ENCODE measurements at regions not wholly inside any gene's neighbourhood (a gene's known extent, or its start where the extent isn't known, plus 50 kb on each side); places are given as distances from the start of the nearest gene placed in this dataset.

DNA sequence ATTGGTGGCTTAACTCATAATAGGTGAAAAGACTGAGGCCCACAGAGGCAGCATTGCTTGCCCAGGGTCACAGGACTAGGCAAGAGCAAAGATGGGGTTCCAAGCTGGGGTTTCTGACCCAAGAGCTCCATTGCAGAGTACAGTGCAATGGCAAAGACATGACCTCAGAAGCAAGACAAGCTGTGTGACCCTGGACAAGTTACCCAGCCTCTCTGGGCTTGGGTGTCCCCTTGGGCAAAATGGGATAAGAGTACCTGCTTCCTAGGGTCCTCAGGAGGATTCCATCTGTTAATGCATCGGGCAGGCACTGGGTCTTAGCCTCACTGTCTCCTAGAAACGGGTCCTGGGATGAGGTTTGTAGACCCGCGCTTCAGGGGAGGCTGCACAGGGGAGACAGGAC lies 111.6 kb upstream of the NCOR2 start:
- TF ChIP-seq, protein P1, sequence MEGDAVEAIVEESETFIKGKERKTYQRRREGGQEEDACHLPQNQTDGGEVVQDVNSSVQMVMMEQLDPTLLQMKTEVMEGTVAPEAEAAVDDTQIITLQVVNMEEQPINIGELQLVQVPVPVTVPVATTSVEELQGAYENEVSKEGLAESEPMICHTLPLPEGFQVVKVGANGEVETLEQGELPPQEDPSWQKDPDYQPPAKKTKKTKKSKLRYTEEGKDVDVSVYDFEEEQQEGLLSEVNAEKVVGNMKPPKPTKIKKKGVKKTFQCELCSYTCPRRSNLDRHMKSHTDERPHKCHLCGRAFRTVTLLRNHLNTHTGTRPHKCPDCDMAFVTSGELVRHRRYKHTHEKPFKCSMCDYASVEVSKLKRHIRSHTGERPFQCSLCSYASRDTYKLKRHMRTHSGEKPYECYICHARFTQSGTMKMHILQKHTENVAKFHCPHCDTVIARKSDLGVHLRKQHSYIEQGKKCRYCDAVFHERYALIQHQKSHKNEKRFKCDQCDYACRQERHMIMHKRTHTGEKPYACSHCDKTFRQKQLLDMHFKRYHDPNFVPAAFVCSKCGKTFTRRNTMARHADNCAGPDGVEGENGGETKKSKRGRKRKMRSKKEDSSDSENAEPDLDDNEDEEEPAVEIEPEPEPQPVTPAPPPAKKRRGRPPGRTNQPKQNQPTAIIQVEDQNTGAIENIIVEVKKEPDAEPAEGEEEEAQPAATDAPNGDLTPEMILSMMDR (IDR thresholded peaks at IDR 0.05; ENCODE audit: low read depth, low read length): no peak
- DNase-seq (ENCODE audit: low read depth in 2 of 2): no peak
- no peak overlapping the region for H3K4me3 ChIP-seq (replicated peaks in 1 of 2; ENCODE audit: low read depth in 2 of 2, low read length in 2 of 2)

DNA sequence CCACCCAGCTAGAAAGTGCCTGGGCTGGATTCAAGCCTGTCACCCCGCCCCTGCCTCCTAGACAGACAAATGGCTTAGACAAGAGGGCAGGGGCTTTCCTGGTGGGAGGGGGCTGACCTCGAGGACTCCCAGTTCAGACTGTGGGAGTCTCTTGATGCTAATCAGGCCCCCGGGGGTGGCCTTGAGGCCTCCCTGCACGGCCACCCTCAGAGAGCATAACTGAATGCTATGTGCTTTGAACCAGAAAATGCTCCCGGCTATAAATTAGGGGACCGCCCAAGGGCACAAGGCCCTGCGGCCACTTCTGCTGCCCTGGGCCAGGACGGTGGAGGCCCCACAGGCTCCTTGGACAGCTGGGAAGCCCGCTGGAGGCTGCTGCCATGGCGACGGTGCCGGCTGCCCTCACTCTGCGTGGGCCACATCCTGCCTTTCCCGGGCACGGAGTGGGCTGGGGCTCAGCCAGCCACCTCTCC lies 111.0 kb upstream of the NCOR2 start:
- TF ChIP-seq, protein P1 (IDR thresholded peaks at IDR 0.05; ENCODE audit: low read depth, low read length): no peak
- DNase-seq (ENCODE audit: low read depth in 2 of 2): no peak
- H3K4me3 ChIP-seq (replicated peaks in 1 of 2; ENCODE audit: low read depth in 2 of 2, low read length in 2 of 2): no peak overlapping the region

DNA sequence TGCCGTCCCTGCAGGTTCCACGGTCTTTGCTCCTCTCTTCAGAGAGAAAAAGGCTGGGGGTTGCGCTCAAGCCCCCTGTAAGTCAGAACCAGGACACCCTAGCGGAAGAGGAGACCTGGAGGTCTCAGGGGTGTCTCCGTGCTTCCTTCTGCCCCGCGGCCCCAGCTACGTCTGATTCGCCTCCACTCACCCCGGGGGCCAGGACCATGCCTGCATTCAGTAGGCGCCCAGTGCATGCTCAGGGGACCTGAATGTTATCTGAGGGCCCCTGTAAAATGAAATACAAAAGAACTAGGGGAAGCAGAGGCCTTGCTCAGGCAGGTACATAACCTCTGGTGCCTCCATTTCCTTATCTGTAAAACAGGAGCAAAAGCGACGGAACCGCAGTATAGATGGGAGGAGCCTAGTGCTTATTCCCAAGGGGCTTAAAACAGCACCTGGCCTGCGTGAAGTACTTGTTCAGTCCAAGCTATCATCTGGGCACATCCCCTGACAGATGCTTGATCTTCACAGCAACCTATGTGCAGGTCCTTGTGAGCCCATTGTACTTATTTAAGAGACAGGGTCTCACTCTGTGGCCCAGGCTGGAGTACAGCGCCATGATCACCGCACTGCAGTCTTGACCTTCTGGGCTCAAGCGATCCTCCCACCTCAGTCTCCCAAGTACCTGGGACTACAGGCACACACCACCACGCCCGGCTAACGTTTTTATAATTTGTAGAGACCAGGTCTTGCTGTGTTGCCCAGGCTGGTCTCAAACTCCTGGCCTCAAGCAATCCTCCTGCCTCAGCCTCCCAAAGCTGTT lies 110.3 kb upstream of the NCOR2 start:
- no peak for DNase-seq (ENCODE audit: low read depth in 2 of 2)
- no peak overlapping the region for H3K4me3 ChIP-seq (replicated peaks in 1 of 2; ENCODE audit: low read depth in 2 of 2, low read length in 2 of 2)
- TF ChIP-seq, protein P1 (IDR thresholded peaks at IDR 0.05; ENCODE audit: low read depth, low read length): no peak

DNA sequence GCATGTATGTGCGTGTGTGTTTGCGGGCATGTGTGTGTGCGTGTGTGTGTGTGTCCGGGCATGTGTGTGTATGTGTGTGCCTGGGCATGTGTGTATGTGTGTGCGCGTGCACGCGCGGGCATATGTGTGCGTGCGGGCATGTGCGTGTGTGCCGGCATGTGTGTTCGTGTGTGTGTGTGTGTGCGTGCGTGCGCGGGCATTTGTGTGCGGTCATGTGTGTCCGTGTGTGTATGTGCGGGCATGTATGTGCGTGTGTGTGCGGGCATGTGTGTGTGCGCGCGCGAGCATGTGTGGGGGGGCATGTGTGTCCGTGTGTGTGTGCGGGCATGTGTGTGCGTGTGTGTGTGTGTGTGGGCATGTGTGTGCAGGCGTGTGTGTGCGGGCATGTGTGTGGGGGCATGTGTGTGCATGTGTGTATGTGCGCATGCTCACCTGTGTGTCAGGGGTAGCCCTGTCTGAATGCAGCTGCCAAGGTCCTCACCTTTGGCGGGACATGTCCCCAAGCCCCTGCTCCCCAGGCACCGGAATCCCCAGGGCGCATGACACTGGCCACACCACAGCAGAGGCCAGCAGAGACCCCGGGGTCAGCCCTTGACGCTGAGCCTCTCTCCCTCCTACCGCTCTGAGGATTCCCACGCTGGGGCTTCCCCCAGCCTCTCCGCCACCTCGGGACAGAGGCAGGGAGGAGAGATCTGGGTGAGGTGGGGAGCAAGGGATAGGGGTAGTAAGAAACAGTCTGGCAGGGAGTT lies 109.5 kb upstream of the NCOR2 start:
- DNase-seq (ENCODE audit: low read depth in 2 of 2): no peak
- TF ChIP-seq, protein P1 (IDR thresholded peaks at IDR 0.05; ENCODE audit: low read depth, low read length): no peak
- no peak overlapping the region for H3K4me3 ChIP-seq (replicated peaks in 1 of 2; ENCODE audit: low read depth in 2 of 2, low read length in 2 of 2)

DNA sequence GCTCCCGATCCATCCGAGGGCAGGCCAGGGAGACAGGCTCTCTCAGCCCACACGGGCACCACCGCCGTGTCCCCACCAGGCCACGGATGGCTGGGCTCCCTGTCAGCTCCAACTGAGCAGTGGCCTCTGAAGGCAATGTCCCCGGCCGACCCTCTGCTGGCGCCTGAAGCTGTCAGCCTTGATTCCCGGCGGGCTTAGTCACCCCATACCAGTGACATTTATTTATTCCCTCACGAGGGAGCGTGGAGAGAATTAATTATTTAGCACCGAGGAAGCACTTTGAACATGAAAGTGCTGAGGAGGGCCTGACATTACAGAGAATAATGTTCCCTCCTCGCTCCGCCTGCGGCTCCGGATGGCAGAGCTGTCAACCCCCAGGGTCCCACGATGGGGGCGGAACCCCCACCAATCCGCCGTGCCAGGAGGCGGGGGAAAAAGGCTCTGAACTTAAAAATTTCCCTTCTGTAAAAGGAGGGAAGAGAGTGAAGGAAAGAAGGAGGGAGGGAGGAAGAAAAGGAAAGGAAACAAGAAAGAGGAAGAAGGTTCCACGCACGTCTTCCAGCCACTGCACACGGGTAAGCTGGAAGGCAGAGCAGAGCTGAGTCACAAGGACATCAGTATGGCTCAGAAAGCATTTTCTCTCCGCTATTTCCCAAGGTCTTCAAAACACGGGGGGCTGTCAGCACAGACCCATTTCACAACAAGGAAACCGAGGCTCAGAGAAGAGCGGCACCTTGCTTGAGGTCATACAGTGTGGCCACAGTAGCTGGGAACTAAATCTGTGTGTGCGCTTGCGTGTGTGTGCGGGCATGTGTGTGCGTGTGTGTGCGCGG lies 108.7 kb upstream of the NCOR2 start:
- peak; percentile 42 to 59 for DNase-seq (ENCODE audit: low read depth in 2 of 2)
- no peak overlapping the region for H3K4me3 ChIP-seq (replicated peaks in 1 of 2; ENCODE audit: low read depth in 2 of 2, low read length in 2 of 2)
- TF ChIP-seq, protein P1 (IDR thresholded peaks at IDR 0.05; ENCODE audit: low read depth, low read length): no peak

DNA sequence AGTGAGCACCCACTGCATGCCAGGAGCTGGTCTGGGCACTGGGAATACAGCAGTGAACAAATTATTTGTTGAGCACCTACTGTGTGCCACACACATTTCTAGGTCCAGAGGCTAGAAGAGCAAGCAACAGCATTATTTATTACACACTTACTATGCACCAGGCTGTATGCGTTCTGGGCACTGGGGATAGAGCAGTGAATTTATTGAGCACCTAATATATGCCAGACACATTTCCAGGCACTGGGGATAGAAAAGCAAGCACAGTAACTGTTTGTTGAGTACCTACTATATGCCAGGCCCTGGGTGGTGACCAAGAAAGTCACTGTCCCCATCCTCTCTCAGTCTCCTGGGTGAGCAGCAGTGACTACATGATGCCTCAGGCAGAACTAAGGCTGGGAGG lies 107.5 kb upstream of the NCOR2 start:
- TF ChIP-seq, protein P1 (IDR thresholded peaks at IDR 0.05; ENCODE audit: low read depth, low read length): no peak
- DNase-seq (ENCODE audit: low read depth in 2 of 2): no peak
- no peak overlapping the region for H3K4me3 ChIP-seq (replicated peaks in 1 of 2; ENCODE audit: low read depth in 2 of 2, low read length in 2 of 2)

Data from cardiac fibroblast (primary cell).